GM21737 (cell line): ENCODE measurements at regions not wholly inside any gene's neighbourhood (a gene's known extent, or its start where the extent isn't known, plus 50 kb on each side); places are given as distances from the start of the nearest gene placed in this dataset.

Source experiments
- ATAC-seq: cut with Tn5 transposase; IDR thresholded peaks from one replicate; pipeline ENCODE4 v1.9.1; 2021; ENCODE audit warnings: mild to moderate bottlenecking, moderate library complexity; ENCODE audit not compliant: unreplicated experiment

DNA sequence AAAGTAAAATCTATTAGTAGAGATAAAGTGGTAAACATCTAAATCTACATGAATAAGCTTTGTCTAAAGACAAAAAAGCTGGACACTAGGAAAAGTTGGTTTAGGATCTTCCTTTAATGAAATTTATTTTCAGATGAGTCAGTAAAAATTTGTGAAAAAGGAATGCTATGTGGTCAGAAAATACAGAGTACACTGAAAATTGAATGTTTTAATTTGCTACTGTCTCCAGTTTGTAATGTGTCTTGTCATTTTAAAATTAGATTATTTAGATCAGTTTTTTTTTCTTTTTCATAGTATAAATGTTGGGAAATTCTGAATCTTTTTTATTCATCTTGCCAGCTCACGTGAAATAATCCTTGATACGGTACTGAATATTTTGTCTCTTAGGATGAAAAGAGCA lies 56.9 kb downstream of the SLITRK6 start:
- ATAC-seq: no peak

DNA sequence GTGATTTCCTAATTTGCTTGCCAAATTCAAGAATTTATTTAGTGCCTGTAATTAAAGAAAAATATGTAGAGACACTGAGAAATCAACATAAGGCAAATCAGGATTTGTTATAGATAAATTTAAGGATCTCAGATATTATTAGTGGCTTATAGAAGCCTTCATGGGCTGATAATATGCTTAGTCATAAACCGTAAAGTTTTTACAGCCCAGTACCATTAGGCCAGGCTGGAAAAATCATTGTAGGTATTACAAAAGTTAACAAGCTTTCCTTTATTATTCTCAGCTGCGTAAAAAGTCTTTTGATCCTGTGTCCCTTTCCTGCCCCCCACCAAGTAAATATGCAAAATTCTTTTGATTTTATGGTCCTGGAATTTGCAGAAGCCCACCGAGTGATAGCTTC lies 58.2 kb downstream of the SLITRK6 start:
- no peak for ATAC-seq

DNA sequence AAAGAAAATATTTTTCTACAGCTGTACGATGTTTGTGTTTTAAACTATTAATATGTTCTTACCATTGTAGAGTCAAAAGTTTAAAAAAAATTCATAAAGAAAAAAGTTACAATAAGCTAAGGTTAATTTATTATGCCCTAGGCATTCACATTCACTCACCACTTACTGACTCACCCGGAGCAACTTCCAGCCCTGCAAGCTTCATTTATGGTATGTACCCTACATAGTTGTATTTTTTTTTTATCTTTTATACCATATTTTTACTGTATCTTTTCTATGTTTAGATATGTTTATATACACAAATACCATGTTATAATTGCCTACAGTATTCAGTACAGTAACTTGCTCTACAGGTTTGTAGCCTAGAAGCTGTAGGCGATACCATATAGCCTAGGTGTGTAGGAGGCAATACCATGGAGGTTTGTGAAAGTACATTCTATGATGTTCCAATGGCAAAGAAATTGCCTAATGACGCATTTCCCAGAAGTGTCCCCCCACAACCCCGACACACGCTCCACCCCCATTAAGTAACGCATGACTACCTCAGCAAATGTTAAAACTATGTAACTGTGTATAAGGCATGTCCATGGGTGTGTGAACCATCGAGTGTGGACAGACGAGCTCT lies 60.4 kb downstream of the SLITRK6 start:
- no peak for ATAC-seq

DNA sequence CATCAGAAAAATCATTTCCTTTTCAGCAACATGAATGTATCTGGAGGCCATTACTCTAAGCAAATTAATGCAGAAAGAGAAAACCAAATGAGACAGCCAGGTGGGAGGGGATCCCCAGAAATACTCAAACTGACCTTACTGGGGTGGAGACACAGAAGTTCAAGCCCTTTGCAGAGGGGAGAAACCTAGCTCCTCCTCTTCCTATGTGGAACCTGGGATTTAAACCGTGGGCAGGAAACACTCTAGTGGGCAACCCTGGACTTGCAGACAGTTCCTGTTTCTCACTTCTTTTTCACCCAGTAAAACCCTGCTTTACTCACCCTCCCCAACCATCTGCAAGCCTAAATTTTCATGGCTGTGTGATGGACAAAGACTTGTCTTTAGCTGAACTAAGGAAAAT lies 61.3 kb downstream of the SLITRK6 start:
- ATAC-seq: no peak

DNA sequence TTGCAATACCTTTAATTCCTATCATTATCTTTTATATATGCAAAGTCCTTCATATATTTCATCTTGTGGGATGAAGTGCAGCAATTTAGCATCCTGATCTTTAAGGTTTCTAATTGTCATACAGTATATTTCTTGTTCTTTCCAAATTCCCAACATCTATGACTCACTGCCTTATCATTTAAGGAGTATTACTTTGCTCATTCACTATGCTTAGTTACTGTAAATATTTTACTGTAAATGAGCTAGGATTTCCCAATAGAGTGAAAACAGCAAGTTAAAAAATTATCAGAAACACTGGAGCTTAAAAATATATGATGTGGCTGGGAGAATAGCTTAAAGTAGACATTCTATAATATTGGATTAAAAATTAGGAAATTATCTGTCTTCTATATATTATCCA lies 69.9 kb downstream of the SLITRK6 start:
- ATAC-seq: no peak

DNA sequence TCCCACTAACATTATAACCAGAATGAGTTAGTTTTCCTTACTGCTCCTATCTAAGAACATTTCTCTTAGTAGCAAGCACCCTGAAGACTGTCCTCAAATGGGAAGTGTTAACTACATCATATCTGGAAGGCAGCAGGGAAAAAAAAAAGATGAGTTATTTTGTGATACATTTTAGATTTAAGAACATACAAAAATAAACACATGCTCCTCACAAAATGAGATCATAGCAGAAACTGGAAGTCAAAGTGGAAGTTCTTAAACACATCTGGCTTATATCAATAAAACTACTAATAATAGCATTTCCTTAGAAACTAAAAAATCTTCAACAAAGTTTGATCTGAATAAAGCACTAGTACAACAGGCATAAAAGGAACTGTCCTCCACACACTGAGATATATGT lies 70.4 kb downstream of the SLITRK6 start:
- ATAC-seq: no peak

DNA sequence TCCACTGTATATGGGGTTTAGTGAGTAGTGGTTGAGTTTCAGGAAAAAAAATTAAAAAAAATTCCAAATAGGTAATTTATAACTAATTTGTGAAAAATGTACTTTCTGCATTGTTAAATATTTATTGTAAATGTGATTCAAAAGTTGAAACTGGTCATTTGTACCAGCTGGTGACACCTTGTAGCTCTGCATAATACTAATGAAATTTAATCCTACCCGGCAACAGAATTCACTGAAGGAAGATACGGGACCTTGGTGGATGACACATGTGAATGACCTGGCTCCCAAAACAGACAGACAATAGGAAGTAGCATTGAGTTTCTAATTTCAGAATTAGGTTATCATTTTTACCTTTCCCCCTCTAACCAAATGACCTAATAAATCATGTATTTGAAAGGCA lies 73.8 kb downstream of the SLITRK6 start:
- ATAC-seq: no peak

DNA sequence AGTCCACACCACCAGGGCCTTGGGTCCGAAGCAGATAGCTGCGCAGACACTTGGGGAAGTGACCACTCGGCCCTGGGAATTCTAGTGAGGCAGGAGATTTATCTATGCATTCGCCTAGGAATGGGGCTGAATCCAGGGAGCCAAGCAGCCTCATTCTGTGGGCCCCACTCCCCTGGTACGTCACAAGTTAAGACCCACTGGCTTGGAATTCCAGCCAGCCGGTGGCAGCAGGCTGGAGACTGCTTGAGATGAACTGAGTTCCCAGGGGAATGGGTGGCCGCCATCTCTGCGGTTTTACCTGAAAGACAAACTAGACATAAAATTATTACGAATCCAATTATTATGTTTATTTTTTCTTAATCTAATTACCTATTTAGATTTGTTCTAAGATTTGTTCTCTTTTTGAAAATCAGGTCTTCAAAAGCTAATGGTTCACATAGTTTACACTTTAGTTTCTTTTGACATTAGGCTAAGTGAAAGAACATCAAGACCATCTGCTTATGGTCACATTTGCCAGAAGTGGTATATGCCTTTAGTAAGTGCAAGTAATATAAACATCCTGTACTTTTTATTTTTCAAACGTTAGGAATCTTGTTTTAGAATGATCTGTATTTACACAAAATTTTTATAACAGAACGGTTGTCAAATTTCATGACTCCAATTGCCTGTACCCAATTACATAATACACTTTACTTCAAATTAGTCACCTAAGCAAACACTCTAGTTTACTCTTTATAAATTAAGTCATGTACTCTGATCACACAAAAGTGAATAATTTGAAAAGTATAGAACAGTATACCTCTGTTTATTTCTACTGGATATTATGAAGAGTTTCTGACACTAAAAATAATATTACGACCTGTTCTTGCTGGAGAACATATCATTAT lies 74.4 kb downstream of the SLITRK6 start:
- no peak for ATAC-seq

DNA sequence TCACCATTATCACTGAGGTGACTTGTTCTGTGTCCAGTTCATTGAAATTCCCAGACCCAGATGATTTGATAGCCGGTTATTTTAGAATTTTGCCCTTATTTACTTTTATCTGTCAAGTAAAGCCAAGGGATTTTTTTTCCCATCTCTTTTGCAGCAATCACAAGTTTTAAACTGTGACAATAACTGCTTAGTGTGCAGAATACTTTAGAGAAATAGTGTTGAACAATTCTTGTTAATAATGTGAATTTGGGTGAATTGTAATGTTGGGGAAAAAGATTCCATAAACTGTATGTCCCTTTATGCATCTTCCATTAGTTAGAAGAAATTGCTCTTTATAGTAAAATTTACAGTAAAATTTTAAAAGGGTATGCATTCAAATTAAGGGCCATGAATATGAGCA lies 79.5 kb downstream of the SLITRK6 start:
- no peak for ATAC-seq

DNA sequence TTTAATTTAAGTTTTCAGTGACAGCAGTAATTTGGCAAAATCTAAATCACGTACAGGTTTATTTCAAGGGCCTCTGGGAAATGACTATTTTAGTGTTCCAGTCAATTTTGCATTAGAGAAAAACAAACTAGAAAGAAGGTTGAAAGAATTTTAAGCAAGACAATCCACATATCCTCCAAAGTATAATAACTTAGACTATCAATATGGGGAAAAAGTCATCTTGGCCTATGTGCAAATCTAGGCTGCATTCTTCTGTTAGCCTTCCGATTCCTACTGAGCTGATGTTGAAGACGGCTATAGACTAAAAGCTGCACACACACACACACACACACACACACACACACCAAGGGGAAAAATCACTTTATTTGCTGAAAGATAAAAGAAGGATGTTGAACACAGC lies 81.3 kb downstream of the SLITRK6 start:
- ATAC-seq: no peak

DNA sequence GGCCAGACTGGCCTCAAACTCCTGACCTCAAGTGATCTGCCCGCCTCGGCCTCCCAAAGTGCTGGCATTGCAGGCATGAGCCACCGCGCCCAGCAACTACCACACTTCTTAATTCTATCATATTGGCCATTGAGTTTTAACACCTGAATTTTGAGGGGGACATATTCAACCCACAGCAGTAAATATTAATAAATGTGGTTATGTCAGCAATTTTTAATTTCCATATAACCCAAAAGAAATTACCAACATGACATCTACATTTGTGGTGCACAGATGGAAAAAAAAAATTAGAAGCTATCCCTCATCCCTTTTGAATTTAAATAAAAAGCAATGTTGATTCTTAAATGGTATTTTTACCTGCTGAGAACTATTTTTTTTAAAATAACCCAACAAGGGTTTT lies 88.7 kb downstream of the SLITRK6 start:
- no peak for ATAC-seq

DNA sequence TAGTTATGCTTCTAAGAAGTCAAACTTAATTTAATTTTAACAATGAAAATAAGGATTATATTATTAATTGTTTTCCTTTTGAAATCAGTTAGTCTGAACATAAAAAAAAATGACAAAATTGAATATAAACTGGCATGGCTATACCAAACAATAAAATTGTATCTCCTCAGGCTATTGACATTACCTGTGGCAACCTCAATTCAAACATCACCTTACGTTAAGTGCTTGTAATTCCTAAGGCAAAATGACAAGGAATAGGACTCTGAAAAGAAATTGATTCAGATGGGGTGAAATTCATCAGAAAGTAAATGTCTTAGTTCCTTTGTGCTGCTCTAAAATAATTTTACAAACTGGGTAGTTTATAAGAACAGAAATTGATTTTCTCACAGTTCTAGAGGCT lies 89.5 kb downstream of the SLITRK6 start:
- no peak for ATAC-seq

DNA sequence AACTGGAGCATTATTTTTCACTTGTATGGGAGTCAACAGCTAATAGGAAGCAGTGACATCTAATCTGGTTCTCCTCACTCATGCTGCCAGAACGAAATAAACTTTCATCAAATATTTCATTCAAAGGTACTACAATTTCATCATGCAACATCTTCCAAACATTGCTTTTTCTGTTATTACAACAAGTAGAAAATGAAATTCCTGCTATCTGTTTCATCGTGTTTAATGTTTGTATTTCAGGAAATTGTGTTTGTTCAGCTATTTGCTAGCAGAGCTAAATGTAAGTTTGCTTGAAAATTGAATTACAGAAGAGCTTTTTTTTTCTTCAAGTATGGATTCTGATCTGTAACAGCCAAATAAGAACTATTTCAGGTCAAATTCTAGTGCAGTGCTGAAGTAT lies 90.1 kb downstream of the SLITRK6 start:
- no peak for ATAC-seq

DNA sequence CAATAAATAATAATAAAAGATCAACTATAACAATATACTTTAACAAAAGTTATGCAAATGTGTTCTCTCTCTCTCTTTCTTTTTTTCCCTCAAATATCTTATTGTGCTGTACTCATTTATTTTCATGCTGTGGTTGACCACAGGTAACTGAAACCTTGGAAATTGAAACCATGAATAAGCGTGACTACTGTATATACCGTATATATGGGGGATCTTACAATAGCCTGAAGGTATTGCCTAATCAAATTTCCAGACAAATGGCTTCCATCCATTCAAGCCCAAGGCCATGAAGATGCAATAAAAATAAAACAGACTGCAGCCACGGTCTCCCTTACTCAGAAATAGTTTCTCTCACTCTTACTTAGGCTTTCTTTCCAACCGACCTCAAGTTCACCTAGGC lies 98.3 kb downstream of the SLITRK6 start:
- no peak for ATAC-seq

DNA sequence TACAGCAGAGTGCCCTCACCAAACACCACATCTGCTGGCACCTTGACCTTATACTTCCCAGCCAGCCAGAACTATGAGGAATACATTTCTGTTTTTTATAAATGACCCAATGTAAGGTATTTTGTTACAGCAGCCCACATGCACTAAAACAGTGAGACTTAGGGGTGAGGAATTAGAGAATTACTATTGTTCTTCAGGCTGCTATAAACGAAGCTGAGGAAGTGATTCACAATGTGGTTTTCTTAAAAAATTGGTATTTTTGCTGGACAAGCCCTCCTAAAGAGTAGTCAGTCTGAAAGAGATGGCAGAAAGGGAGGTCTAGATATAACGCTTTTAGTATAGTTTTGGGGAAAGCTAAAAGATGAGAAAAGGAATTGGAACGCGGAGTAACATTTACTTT lies 101.0 kb downstream of the SLITRK6 start:
- no peak for ATAC-seq

DNA sequence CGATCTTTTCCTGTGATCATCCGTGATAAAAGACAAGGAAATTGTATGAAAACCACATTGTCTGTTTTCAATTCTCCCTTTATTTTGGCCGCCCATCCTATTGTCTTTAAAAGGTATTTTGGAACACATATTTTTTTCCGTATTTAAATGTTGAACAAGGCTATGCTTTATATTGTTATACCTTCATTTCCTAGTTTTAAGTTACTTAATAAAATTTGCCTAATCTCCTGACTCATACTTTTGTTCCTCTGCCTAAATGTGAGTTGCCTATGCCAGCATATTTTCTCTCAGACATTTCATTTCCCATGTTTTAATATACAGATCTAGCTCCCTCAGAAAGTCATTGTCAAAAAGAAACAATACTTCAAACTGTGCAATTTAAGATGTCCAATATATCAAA lies 104.2 kb downstream of the SLITRK6 start:
- no peak for ATAC-seq

DNA sequence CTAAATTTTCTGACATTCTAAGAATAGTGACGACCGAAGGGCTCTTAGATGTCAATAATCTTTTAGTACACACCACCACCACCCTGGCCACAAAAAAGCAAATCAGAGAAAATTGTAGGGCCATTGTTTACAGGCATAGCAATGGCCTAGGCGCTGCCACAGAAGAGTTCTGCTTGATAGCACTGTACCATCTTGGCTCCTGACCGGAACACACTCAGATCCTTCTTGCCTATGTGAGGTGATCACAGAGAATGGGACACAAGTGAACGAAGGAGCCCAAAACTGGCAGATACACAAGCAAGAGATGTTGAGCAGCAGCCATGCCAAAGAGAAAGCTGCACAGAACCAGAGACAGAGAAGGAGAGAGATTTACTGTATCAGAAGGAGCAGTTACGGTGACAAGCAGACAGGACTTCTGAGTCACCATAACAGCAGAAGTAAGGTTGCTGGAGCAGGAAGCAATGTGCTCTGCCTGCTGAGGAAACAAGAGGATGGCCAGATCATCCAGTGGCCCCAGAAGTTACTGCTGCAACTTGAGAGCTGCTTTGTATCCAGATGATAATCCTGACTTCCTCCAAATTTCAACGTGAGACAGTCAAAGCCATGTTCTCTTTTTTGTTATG lies 105.2 kb downstream of the SLITRK6 start:
- no peak for ATAC-seq

DNA sequence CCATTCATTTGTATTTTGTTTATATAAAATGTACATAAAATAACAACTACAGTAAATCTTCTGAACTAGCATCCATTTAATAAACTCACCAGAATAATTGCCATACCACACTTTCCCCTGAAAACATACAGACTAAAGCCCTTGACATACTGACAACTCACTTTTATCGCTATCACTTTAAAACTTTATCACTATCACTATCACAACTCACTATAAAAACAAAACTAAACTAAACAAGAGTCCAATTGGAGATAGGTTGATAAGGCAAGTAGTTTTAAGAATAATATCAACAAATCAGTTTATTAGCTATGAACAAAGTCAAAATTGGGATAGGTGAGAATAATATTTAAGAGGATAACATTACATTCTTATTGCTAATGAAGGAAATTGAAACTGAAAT lies 108.9 kb downstream of the SLITRK6 start:
- ATAC-seq: no peak

DNA sequence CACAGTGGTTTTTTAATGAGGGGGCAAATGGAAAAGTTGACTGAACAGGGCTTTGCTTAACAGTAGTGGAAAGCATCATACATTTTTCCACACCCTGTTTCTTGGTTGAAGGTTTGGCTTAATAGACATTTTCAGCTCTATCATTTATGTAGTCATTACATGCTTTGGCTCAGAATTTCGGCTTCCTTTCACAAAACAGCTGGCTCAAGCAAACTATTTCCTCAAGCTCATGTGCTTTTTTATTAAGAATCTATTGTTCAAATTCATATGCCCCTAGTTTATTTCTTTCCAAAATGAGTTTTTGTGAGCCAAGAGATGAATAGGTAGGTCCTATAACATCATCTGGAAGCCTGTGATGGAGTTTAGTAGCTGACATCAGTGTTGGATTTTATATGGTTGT lies 113.8 kb downstream of the SLITRK6 start:
- no peak for ATAC-seq

DNA sequence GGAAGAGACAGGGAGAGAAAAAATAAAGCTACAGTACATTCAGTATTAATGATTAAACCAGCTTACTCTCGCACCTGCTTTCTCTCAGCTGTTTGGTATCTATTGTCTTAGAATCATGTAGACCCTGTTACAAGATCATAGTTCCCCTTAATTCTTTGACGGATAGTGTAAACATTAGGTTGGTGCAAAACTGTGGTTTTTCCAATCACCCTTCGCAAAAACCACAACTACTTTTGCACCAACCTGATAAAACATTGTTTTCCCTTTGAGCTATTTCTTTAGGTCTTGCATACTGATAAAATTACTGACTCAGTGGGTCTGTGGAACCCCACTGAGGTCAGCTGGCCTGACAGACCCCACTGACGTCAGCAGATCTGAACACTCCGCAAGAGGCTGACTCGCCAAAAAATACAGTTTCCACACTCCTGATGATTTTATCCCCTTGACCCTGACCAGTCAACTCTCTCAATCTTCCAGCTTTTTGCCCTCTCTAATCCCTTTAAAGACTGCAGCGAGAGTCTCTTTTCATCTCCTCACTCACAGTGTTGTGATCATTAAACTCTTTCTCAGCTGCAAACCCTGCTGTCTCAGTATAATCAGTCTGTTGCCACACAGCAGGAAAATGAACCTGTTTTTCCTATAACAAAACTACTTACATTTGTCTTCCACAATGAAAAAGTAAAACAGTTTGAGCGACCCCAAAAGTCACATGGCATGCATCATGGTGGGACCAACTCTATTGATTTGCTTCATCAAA lies 123.9 kb downstream of the SLITRK6 start:
- ATAC-seq: no peak

DNA sequence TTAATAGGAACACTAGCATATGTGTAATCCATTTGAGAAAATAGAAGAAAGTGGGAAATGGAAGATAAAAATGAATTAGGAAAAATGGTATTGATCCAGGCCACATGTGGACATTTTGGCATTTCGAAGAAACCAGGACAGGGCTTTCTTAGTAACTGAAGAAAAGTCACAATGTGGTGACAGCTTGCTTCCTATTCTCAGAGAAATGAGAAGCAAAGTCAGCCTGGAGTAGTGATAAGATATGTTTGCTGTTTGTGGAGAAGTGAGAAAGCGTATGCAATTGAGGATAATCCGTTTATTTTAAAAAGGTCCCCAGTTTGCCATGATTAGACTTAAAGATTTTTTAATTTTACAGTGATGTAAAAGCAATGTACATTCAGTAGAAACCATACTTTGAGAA lies 127.9 kb downstream of the SLITRK6 start:
- no peak for ATAC-seq
